ENCODE measurements at regions not wholly inside any gene's neighbourhood (a gene's known extent, or its start where the extent isn't known, plus 50 kb on each side); places are given as distances from the start of the nearest gene placed in this dataset.

DNA sequence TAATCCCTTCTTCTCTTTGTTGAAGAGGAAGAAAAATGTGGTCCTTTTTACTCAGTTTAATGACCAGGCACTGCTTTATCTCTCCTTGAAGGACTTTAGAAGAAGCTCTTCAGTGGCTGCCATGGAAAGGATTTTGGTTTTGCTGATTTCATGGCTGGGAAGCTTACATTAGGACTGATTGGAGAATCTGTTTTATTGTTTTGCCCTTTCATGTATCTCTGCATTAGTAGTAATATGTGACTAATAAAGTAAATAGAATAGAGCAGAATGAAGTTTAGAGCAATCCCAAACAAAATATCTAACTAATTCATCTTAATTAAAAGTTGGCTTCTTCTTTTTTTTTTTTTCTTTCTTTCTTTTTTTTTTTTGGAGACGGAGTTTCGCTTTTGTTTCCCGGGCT, 502.9 kb downstream of the HAO1 start:
- TF ChIP-seq CTCF (conservative IDR thresholded peaks at IDR 0.05) (no peak), ZFX (IDR thresholded peaks at IDR 0.05) (no peak)
